Globus pallidus (tissue), 1 donor: ENCODE measurements at regions not wholly inside any gene's neighbourhood (a gene's known extent, or its start where the extent isn't known, plus 50 kb on each side); places are given as distances from the start of the nearest gene placed in this dataset.

ENCODE experiments used
- DNase-seq: peaks from one replicate; pipeline ENCODE4 v3.0.0-alpha.2; 2015; ENCODE audit warnings: low spot score

DNA sequence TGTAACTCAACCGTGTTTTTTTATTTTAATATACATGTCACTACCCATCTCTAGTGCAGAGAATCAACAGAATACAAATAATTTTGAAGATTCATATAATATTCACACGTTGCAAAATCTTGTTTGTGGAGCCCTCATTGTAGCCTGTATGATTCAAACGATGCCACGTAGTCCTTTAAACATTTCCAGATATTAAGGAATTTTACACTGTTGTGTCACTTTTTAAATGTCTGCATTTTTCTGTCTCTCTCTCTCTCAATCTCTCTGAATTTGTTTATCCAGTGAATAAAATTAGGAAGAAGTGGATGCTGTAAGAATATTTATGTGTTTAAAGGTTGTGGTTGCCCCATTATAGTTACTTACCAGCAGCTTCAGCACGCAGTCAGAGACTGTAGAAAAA, 262.0 kb downstream of the PAX1 start:
- no peak for DNase-seq

DNA sequence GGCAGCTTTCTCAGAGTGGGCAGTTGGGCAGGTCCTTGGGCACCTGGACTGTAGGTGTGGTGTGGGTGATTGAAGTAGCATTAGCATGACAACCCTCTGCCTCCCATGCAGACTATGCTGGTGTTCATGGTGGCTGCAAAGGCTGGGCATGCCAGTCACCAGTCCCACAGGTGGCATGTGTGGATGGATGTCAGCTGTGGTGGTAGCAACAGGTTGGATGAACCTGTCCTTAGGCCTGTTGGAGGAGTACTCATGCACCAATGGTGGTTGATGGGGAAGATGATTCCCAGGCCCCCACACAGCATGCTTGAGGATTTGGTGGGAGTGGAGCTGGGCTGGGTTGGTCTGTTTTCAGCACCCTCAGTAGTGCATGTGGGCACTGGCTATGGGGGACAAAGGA, 251.1 kb downstream of the PAX1 start:
- DNase-seq = no peak

DNA sequence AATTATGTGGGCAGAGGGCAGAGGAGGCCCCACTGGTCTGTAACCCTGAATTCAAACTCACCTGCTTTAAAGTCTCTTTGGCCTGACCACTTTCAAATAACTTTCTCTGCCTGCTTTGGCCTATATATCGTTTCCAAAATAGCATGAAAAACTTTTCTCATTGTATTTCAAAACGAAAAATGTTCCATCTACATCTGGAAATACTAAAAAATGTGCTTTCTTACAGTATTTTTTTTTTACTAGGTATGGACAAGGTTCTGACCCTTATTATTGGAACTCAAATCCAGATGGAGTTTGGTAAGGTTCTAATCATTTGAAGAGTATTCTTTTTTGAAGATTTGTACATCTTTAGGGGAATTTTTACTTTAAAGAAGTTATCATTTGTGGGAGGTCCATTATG, 241.9 kb downstream of the PAX1 start:
- no peak for DNase-seq

DNA sequence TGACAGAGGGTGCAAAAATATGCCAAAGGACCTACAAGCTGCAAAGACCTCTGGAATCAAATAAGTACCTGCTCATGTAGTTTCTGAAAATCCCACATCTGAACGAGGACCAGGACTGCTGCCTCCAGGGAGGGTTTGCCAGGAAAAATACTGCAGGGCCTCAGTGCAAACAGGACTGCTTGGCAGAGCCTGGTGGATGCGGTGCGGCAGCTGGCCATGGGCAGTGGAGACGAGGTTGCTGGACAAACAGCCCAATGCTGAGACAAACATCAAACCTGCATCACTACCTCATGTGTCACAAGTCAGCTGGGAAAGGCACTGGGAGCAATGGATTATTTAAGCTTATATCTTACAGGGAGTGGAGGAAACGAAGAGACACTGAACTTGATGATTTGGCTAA, 238.8 kb downstream of the PAX1 start:
- no peak for DNase-seq

DNA sequence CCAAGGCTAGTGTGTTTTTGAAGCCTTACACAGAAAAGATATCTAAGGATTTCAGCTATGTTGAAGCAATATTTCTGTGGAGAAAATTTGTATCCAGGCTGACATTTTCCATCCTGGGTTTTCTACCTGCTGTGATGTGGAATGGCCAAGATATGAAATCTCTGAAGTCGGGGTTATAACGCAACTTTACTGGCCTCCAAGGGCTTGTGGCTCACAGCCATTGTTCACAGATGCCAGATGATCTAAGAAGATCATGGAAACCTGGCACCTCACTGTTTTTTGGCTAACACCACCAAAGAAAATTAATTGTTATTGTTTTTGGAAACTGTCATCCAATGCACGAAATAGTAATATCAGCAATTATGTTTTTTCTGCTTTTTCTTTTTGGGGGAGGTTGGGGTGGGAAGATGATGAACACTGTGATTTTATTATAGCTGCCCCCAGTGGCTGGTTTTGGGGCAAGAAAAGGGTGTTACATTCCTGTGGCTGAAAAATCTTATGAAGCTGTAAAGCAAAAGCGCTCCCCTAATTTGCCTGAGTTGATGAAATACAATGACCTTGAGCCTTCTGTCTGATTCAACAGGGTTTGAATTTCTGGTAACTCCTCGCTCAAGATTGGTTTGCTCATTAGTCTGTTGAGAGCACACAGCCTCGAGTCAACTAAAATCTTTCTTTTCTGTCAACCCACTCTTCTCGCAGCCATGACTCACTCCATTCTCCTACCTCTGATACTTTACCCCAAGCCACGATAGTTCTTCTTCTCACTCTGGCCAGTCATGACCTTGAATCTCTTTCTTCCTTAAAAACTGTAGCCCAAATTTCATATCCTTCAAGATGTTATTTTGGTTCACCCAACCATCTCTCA, 236.7 kb downstream of the PAX1 start:
- no peak for DNase-seq

DNA sequence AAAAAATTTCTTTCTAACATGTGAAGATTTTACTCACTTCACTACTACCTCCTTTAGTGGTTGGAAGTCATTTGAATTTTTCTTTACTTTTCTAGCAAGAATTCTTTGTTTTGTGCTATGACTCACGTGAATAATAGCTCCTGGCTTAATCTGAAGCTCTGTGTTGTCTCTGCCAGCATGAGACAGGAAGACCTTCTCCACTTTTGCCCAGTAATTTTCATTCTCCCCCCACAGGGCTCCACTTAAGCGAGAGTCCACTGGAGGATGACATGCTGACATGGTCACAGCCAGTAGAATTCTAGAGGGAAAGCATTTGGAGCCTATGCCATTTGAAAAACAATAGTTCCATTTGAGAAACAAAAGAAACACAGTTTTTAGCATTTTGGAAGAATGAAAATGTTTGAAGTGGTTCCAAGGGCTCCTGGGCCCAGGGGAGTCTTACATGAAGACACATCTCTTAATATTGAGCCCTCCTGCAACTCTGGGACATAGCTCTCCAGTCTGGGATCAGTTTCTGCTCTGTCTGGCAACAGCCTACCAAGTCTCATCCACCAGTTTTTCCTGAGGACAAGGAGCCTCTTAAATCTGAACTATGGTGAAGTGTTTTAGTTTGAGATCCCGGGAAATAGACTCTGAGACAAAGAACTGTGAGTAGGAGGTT, 231.4 kb downstream of the PAX1 start:
- no peak for DNase-seq

DNA sequence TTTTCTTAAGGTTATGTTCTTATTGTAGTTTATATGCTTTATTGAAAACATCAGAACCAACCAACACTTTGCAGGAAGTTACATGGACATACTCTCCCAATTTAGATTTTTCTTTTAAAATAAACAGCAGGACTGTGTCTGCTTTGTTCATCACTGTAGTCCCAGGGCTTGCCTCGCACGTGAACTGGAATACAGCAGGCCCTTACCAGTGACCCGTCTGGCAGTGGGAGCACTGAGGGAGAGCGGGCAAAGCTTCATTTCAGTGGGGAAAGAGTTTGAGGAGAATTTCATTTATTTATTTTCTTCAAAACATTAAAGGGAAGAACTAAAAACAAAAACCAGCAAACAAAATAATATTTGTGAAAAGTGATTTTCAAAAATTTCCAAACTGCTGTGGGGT, 230.8 kb downstream of the PAX1 start:
- DNase-seq = no peak

DNA sequence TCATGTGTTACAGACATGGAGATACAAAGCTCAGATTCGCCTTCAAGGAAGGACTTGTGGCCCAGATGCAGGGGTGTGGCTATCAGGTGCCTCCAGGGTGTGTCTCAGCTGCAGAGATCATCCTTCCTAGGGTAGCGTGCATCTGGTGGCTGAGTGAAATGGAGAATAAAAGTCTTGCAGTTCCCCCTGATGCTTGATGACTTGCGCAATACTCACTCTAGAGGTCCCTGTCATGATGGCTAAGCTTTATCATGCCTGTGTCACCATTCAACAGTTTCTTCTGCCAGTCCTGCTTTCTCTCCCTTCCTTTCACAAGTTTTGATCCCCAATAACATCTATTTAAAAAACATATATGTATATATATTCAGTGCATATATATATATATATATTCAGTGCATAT, 228.1 kb downstream of the PAX1 start:
- DNase-seq = no peak

DNA sequence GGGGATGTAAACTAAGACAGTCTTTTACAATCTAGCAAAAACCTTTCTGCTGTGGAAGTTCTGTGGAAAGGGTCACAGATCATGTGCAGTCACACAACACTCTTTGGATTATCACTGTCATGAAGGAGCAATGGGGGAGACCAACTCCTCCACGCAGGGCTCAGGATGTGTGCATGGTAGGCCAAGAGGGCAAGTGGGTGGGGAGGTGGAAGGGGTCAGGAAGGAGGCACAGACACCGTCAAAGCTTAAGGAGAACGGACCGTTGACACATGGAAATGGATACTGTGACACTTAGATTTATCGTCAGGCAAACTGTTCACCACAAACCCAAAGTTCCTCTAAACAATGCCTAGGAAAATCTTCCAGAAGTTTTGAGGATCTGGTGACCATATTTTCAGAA, 215.8 kb downstream of the PAX1 start:
- DNase-seq = no peak

DNA sequence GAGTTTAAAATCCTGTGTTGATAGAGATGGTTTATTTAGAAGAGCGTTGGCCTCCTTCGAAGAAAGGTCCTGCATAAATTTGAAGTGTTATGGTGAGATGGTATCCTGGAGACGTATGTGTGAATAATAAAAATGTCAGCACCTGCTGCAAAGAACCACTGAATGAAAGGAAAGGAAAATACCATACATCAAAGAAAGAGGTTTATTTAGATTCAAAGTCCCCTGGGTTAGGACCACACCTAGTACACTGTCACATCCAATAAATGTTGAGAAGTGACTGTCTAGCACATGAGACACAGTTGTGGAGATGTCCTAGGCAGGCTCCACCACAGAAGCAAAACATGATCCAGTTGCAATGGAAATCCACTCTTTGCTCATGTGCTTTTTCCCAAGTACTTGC, 214.7 kb downstream of the PAX1 start:
- no peak for DNase-seq

DNA sequence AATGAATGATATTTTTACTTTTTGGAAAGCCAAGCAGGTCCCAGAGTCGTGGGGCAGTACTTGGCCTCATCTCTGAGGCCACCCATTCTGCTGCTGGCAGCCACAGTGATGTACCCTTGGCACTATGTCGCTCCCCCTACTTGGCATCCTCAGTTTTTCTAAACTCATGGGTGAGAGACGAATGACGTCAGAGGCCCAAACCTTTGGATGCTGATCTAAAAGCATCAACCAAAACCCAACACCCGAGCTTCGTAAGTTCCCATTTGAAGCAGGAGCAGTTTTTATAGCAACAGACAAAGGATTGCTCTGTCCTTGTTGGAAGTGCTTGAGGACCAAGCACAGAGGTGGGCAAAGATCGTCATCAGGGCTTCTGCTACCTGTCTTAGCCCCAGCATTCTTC, 212.9 kb downstream of the PAX1 start:
- DNase-seq = no peak

DNA sequence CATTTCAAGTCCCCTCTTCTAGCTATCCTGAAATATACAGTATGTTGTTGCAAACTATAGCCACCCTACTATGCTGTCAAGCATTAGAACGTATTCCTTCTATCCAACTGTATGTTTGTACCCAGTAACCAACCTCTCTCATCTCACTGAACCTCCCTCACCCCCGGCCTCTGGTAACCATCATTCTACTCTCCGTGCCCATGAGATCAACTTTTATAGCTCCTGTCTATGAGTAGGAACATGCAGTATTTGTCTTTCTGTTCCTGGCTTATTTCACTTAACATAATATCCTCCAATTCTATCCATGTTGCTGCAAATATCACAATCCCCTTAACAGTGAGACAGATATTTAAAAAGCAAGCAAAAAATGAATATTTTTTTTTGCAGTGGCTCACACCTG, 196.9 kb downstream of the PAX1 start:
- DNase-seq = no peak

DNA sequence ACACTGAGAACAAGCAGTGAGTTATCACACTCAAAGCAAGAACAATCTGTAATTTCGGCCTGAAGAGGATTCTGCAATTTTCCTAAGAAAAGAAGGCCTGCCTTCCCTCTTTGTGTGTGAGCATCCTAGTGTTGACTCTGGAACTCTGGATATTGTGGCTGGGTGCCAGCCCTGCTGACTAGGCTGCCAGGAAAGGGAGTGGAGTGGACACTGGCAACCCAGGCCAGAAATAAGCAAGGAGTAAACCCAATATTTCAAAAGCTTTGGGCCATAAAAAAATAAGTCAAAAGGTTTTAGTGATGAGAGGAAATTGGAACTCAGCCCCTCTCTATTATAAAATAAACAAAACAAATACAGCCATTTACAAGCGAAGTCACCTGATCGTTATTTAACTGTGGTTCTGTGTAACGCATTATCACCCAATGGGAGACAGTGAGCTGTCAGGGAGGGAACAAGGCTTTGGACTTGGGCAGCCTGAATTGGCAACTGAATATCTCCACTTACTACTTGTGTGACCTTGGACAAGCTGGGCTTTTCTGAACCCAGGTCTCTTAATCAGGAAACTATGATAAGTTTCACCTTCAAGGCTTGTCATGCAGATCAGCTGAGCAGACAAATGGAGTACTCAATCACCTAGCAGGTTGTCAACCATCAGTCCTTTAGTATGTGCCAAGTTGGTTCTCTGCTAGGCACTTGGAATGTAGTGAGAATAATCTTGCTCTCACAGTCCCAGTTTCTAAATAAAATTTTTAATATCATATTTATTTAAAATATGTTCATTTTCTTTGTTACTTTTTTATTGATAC, 196.2 kb downstream of the PAX1 start:
- DNase-seq = peak; percentile 17

DNA sequence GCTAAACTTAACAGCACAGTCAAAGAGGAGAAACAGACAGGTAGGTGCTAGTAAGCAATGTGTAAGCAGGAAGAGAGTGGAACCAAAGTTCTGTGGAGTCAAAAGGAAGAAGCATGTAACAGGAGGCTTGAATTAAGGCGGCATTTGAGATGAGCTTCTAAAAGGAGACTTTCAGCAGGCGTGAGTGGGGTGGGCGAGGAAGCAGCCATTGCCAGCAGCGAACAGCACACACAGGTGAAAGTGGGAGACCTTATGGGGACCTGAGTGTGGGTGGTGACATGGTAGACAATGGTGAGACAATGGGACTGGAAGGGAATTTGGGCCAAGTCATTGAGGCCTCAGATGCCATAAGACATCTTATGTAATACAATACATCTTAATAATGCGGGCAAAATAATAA, 195.0 kb downstream of the PAX1 start:
- no peak for DNase-seq

DNA sequence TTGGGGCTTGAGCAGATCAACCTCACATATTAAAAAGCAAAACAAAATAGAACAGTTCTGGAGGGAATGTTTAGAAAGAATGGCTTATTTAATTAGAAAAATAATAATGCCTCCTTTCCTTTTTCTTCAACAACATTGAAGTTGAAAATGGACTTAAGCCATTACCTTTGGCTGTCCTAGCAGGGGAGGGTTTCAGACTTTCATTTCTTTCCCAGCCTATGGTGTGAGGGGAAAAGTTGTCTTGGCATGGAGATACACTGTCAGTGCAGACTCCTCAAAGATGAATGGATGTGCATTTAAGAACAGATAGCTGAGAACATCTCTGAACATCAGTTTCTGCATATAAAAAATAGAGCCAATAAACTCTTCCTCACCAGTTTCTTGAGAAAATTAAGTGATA, 169.5 kb downstream of the PAX1 start:
- DNase-seq = no peak

DNA sequence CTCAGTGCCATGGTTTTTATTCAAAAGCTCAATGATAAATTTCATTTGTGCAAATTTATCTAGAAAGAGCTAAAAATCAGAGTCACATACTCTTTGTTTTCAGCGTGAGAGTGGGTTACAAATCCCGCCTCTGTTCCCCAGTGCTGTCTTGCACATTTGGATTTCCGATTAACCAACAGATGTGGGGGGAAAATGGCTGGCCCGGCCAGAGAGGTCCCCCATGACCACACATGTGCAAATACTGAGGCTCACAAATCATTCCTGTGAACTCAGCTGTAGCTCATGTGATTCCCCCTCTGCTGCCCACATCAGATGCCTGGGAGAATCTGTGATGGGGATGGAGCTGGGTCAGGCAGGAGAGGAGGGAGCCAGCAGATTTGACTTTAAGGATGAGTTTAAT, 168.7 kb downstream of the PAX1 start:
- no peak for DNase-seq

DNA sequence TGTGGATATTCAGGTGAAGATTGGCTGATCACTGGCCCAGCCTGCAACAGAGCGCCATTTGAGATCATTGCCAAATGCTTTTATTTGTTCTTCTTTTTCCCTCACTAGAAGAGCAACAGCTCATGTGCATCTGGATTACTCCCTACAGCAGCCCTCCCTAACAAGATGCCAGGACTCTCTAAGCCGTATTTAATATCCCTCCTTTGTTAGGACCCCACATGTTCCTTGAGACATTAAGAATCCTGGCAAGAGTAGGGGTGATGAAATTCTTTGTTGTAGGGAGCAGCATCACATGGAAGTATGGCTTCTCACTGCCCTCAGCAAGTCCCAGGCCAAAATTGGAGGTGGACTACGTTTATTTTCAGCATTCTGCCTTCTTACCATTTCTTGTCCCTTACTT, 167.8 kb downstream of the PAX1 start:
- DNase-seq = no peak

DNA sequence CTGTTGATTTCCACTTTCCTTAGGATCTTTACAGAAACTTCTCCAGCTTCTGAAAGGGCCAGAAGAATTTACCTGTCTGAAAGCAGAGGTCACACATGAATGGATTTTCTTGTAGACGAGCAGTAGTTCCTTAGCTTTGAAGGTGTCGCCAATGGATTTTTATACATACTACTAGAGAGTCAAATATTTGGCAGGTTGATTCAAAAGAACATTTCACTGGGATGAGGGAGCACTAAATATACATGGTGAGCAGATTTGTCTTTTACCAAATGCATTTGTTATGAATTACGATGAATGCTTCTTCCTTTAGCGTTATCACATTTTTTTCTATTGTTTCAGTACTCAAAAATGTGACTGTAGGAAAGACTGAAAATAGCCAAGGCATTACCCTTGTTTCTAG, 162.3 kb downstream of the PAX1 start:
- no peak for DNase-seq

DNA sequence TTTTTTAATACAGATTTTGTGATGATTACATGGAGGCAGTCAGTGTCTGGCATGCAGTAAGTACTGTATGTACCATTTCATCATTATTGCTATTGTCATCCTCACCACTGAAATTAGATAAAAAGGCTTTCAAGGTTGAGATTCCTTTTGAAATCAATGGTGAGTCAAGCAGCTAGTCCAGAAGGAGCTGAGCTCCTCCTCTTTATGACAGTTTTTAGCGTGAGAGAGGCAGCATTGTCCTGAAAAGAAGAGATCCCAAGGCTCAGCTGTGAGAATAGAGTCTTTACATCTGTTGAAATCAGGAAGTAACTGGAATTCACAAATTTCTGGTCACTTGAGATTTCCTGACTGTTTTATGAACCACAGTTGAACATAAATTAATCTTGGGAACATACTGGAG, 161.9 kb downstream of the PAX1 start:
- DNase-seq = no peak

DNA sequence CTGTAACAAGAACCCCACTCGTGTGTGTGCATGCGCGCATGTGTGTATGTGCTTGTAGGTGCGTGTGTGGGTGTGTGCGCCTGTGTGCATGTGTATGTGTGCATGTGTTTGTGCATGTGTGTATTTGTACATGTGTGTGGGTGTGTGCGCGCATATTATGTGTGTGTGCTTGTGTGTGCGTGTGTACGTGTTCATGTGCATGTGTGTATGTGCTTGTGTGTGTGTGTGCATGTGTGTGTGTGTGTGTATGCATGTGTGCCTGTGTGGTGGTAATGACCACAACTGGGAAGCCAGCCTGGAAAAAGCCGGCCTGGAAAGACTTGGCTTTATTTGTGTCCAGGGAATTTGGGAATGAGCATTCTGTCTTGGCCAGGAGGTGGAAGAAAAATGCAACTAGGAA, 157.5 kb downstream of the PAX1 start:
- DNase-seq = no peak

DNA sequence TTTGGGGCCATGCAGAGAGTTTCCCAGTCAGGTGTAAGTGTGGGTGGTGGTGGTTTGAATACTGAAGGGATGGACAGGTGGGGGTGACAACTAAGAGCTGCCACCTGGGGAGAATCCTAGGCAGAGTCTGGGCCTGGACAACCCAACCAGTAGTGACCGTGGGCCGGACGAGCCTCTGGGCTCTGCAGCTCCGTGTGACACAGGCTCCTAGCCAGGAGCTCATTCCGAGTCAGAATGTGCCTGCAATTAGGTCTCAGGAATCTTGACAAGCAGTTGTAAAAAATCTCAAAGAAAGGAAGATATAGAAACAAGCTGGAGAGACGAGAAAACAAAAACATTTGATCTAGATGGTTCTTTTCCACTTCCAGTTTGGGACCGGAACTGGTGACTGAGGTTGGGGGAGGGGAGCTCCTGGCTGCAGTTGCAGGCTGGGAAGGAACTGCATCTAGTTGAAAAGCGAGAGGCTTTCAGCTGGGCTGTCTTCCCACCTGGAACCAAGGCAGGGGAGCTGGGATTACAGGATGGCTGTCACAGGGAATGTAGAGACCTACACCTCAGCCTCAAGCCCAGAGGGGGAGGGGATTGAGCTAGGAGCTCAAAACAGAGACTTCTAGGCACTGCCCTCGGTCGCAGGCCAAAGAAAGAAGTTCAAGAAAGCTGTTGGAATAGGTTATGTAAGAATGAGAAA, 156.9 kb downstream of the PAX1 start:
- no peak for DNase-seq

DNA sequence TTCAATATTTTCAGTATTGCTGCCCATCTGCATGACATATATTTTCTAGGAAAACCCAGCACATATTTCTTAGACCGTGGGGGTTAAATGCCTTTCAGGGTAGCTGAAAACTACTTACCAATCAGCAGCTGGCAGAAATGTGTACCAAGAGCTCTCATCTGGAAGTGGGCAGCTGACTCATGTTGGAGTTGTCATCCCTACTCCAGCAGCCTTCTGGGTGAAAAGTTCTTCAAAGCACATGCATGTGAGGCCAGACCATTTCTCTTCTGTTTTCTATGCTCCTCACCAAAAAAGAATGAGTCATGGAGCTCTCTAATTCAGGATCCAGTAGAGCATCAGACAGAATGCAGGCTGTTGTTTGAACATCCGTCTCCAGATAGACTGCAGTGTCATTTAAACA, 135.5 kb downstream of the PAX1 start:
- DNase-seq = no peak
